ENCODE measurements at regions not wholly inside any gene's neighbourhood (a gene's known extent, or its start where the extent isn't known, plus 50 kb on each side); places are given as distances from the start of the nearest gene placed in this dataset.
"Not testable (repeated sequence)": the region's sequence is repeated elsewhere in the genome, so short reads cannot be mapped to it uniquely, and the experiment has no call there.

- DNase-seq (ENCODE audit: low read depth, low spot score): no peak
Observed at GRCh38 chr2:146437712-146438111, 1407.1 kb upstream of the ACVR2A start.

- no peak for DNase-seq (ENCODE audit: low read depth, low spot score)
Observed at GRCh38 chr2:146433116-146433875, 1411.5 kb upstream of the ACVR2A start.

- DNase-seq (ENCODE audit: low read depth, low spot score): no peak
Observed at GRCh38 chr2:146429366-146429765, 1415.5 kb upstream of the ACVR2A start.

GRCh38 chr2:146417942-146418341 is 1426.9 kb upstream of the ACVR2A start:
- DNase-seq (ENCODE audit: low read depth, low spot score): no peak

- no peak for DNase-seq (ENCODE audit: low read depth, low spot score)
Observed at GRCh38 chr2:146415291-146415690, 1429.5 kb upstream of the ACVR2A start.

- no peak for DNase-seq (ENCODE audit: low read depth, low spot score)
Observed at GRCh38 chr2:146414456-146414855, 1430.4 kb upstream of the ACVR2A start.

- no peak for DNase-seq (ENCODE audit: low read depth, low spot score)
Observed at GRCh38 chr2:146413086-146413610, 1431.7 kb upstream of the ACVR2A start.

- DNase-seq (ENCODE audit: low read depth, low spot score): no peak
Observed at GRCh38 chr2:146412625-146413024, 1432.2 kb upstream of the ACVR2A start.

- DNase-seq (ENCODE audit: low read depth, low spot score): not testable (repeated sequence)
Observed at GRCh38 chr2:146405402-146406309, 1439.2 kb upstream of the ACVR2A start.

GRCh38 chr2:146403546-146404160 is 1441.2 kb upstream of the ACVR2A start:
- DNase-seq (ENCODE audit: low read depth, low spot score): not testable (repeated sequence)

GRCh38 chr2:146392631-146393030 is 1452.2 kb upstream of the ACVR2A start:
- no peak for DNase-seq (ENCODE audit: low read depth, low spot score)

GRCh38 chr2:146392186-146392585 is 1452.6 kb upstream of the ACVR2A start:
- no peak for DNase-seq (ENCODE audit: low read depth, low spot score)

- DNase-seq (ENCODE audit: low read depth, low spot score): no peak
Observed at GRCh38 chr2:146388757-146389156, 1456.1 kb upstream of the ACVR2A start.

GRCh38 chr2:146386096-146386495 is 1458.7 kb upstream of the ACVR2A start:
- no peak for DNase-seq (ENCODE audit: low read depth, low spot score)

- DNase-seq (ENCODE audit: low read depth, low spot score): no peak
Observed at GRCh38 chr2:146385031-146385430, 1459.8 kb upstream of the ACVR2A start.

- DNase-seq (ENCODE audit: low read depth, low spot score): no peak
Observed at GRCh38 chr2:146376511-146377064, 1468.2 kb upstream of the ACVR2A start.

- DNase-seq (ENCODE audit: low read depth, low spot score): no peak
Observed at GRCh38 chr2:146374505-146374904, 1470.3 kb upstream of the ACVR2A start.

GRCh38 chr2:146371364-146371763 is 1473.5 kb upstream of the ACVR2A start:
- DNase-seq (ENCODE audit: low read depth, low spot score): not testable (repeated sequence)

GRCh38 chr2:146370826-146371225 is 1474.0 kb upstream of the ACVR2A start:
- DNase-seq (ENCODE audit: low read depth, low spot score): no peak

GRCh38 chr2:146366276-146366675 is 1478.6 kb upstream of the ACVR2A start:
- DNase-seq (ENCODE audit: low read depth, low spot score): no peak

GRCh38 chr2:146365041-146365440 is 1479.8 kb upstream of the ACVR2A start:
- no peak for DNase-seq (ENCODE audit: low read depth, low spot score)
